K562 (cell line): ENCODE measurements at regions not wholly inside any gene's neighbourhood (a gene's known extent, or its start where the extent isn't known, plus 50 kb on each side); places are given as distances from the start of the nearest gene placed in this dataset.
"Not testable (repeated sequence)": the region's sequence is repeated elsewhere in the genome, so short reads cannot be mapped to it uniquely, and the experiment has no call there.

Experiments
- ATAC-seq: fragments of 200-7000 bp; cut with Tn5 transposase; 3 replicates; pipeline ENCODE4 v1.9.1; 2020; ENCODE audit warnings: moderate library complexity
- BruUV-seq: library from RNA; stranded (reverse); fragments of 400-500 nt; replicated peaks from 2 replicates; lab custom pipeline; 2021; lab: Mats Ljungman, UMichigan
- CTCF ChIA-PET: fragments of 300-600 bp; formaldehyde crosslinking; extraction: SDS; loops from one replicate; lab custom pipeline; 2021; ENCODE audit warnings: low intra/inter-chr PET ratio; lab: Yijun Ruan, JAX
- POLR2A ChIA-PET: fragments of 300-600, 350-650 bp; sonication (Branson Sonifier 250); formaldehyde crosslinking; extraction: SDS; loops from one replicate; lab custom pipeline; 2021; ENCODE audit warnings: antibody characterized with exemption, inconsistent platforms; lab: Yijun Ruan, JAX
- DNase-seq, 4 experiments: peaks; one replicate each; pipeline versions ENCODE4 v3.0.0 to v3.0.0-alpha.2; 2011 to 2018; ENCODE audit warnings: low spot score in 3 of 4, mixed read lengths in 3 of 4; ENCODE audit errors: extremely low read depth in 1 of 4
- FAIRE-seq: peaks from 2 replicates; lab custom pipeline; 2011; peaks lifted over from hg19 to GRCh38; lab: Jason Lieb, UNC
- H2AFZ ChIP-seq: 2 replicates; pipeline ENCODE4 v1.6.0; 2011; ENCODE audit warnings: low read depth, low read length, control low read depth, inconsistent platforms
- H3K27ac ChIP-seq: fragments of 200-600 bp; 3 replicates; pipeline ENCODE4 v1.8.0; 2011; ENCODE audit warnings: low read depth, mild to moderate bottlenecking, control low read depth, inconsistent platforms, low read length, moderate library complexity, mixed read lengths; ENCODE audit errors: extremely low read depth
- H3K27me3 ChIP-seq, 2 experiments: fragments of 300-600 bp in 1 of 2; 2 replicates in 1 of 2; 3 replicates in 1 of 2; pipeline versions ENCODE4 v1.6.0 to v1.8.0; 2011; ENCODE audit warnings: inconsistent platforms in 2 of 2, low read length in 2 of 2, mild to moderate bottlenecking in 1 of 2, mixed read lengths in 1 of 2, moderate library complexity in 1 of 2; ENCODE audit not compliant: control insufficient read depth in 2 of 2, insufficient read depth in 2 of 2
- H3K36me3 ChIP-seq: fragments of 300-600 bp; 3 replicates; pipeline ENCODE4 v1.8.0; 2011; ENCODE audit warnings: mild to moderate bottlenecking, low read length, inconsistent platforms; ENCODE audit not compliant: control insufficient read depth, insufficient read depth
- H3K4me1 ChIP-seq, 2 experiments: fragments of 200-600 bp in 1 of 2; replicated peaks in 1 of 2; 2 replicates in 1 of 2; 3 replicates in 1 of 2; pipeline versions ENCODE4 v1.5.1 to v1.8.0; 2011; ENCODE audit warnings: inconsistent platforms in 2 of 2, low read length in 2 of 2, mild to moderate bottlenecking in 1 of 2, mixed read lengths in 1 of 2, moderate library complexity in 1 of 2; ENCODE audit not compliant: control insufficient read depth in 2 of 2, insufficient read depth in 2 of 2
- H3K4me2 ChIP-seq: 2 replicates; pipeline ENCODE4 v1.6.1; 2011; ENCODE audit warnings: low read length, control low read depth, inconsistent platforms, mixed read lengths; ENCODE audit not compliant: insufficient read depth
- H3K4me3 ChIP-seq: fragments of 200-600 bp; sonication (generic), shearing (Covaris generic); 2 replicates; pipeline ENCODE4 v1.5.1; 2016; ENCODE audit warnings: control low read depth, inconsistent platforms
- H3K79me2 ChIP-seq: fragments of 200-600 bp; 3 replicates; pipeline ENCODE4 v1.8.0; 2011; ENCODE audit warnings: low read length, inconsistent platforms; ENCODE audit not compliant: control insufficient read depth, insufficient read depth
- H3K9ac ChIP-seq, 2 experiments: 2 replicates each; pipeline versions ENCODE4 v1.6.0 to v1.6.1; 2011; ENCODE audit warnings: low read depth in 2 of 2, low read length in 2 of 2, control low read depth in 1 of 2, inconsistent platforms in 1 of 2, mild to moderate bottlenecking in 1 of 2, mixed read lengths in 1 of 2; ENCODE audit not compliant: insufficient read depth in 1 of 2
- H3K9me1 ChIP-seq: one replicate; pipeline ENCODE4 v1.6.0; 2011; ENCODE audit warnings: inconsistent platforms, mild to moderate bottlenecking, low read length, moderate library complexity; ENCODE audit not compliant: control insufficient read depth, insufficient read depth
- H3K9me3 ChIP-seq: replicated peaks from 2 replicates; pipeline ENCODE4 v1.5.1; 2011; ENCODE audit warnings: low read depth, low read length, inconsistent platforms; ENCODE audit not compliant: control insufficient read depth, insufficient read depth
- H4K20me1 ChIP-seq: replicated peaks from 2 replicates; pipeline ENCODE4 v1.6.1; 2011; ENCODE audit warnings: low read length, inconsistent platforms, mixed read lengths; ENCODE audit not compliant: control insufficient read depth, insufficient read depth
- BRD4 ChIP-seq: fragments of 200-600 bp; sonication (generic); IDR thresholded peaks from 2 replicates; pipeline ENCODE4 v1.6.1; 2017; ENCODE audit warnings: inconsistent platforms
- ETV1 ChIP-seq: fragments of 450-650 bp; conservative IDR thresholded peaks from 2 replicates; pipeline ENCODE4 v1.6.1; 2016; ENCODE audit warnings: missing genetic modification characterization, control low read depth, low read depth, missing compliant biosample characterization
- GTF2E2 ChIP-seq: fragments of 200-800 bp; sonication (Bioruptor generic); IDR thresholded peaks from 2 replicates; pipeline ENCODE4 v1.6.1; 2016; ENCODE audit warnings: missing genetic modification characterization, missing compliant biosample characterization
- MTA2 ChIP-seq: fragments of 450-650 bp; IDR thresholded peaks from 2 replicates; pipeline ENCODE4 v1.6.1; 2016; ENCODE audit warnings: low read depth
- POLR2G ChIP-seq: fragments of 200-400 bp; formaldehyde crosslinking; IDR thresholded peaks from 2 replicates; pipeline ENCODE4 v1.6.1; 2017; ENCODE audit warnings: low read depth, mild to moderate bottlenecking, antibody characterized with exemption, low read length, moderate library complexity
- YY1 ChIP-seq, 3 experiments: IDR thresholded peaks; 2 replicates each; pipeline ENCODE4 v1.6.1; 2011; ENCODE audit warnings: low read length in 2 of 3, mild to moderate bottlenecking in 2 of 3, moderate library complexity in 2 of 3, borderline replicate concordance in 1 of 3, control low read depth in 1 of 3, low read depth in 1 of 3; ENCODE audit not compliant: insufficient read depth in 3 of 3, insufficient replicate concordance in 2 of 3, control insufficient read depth in 1 of 3, insufficient read length in 1 of 3; ENCODE audit errors: extremely low read depth in 1 of 3
- WGBS: fragments of 100-300 bp; shearing (Covaris generic); methylation state at CpG from one replicate; pipeline ENCODE4 v1.1.6; 2016; ENCODE audit warnings: low coverage, mixed read lengths; ENCODE audit not compliant: insufficient coverage; ENCODE audit errors: missing lambda C conversion rate; 5-methylcytosine and 5-hydroxymethylcytosine counted together
- in situ Hi-C: fragments of 300-500 bp; cut with MboI; formaldehyde crosslinking; loops from 4 replicates; pipeline ENCODE4 v1.15.0; 2018; ENCODE audit warnings: inconsistent platforms, mixed read lengths
- intact Hi-C: fragments of 100-400 bp; cut with micrococcal nuclease; formaldehyde crosslinking; loops from 2 replicates; pipeline ENCODE4 v1.14.2; 2022

GRCh38 chr1:213541641-213542040, 446.1 kb upstream of the PROX1 start (continued):
- TF ChIP-seq YY1 (IDR thresholded peaks at IDR 0.05; ENCODE audit: borderline replicate concordance in 1 of 3, control insufficient read depth in 1 of 3, extremely low read depth in 1 of 3, insufficient read depth in 3 of 3, insufficient read length in 1 of 3, insufficient replicate concordance in 2 of 3, low read depth in 1 of 3, low read length in 2 of 3) (no peak), GTF2E2 (no peak), POLR2G (no peak), ETV1 (no peak), BRD4 (no peak), MTA2 (no peak)
- TF ChIP-seq, all 486 proteins: peak for 0

- 2% methylated on average over 4 of the region's 4 CpGs for WGBS
- POLR2A ChIA-PET, H3K79me2 ChIP-seq, H3K9me3 ChIP-seq, H3K4me3 ChIP-seq, CTCF ChIA-PET, intact Hi-C loops, DNase-seq, H3K36me3 ChIP-seq, in situ Hi-C loops, H3K9ac ChIP-seq, H3K9me1 ChIP-seq, H3K27ac ChIP-seq, H3K4me2 ChIP-seq, H3K27me3 ChIP-seq, ATAC-seq, FAIRE-seq, H2AFZ ChIP-seq, BruUV-seq, H3K4me1 ChIP-seq, H4K20me1 ChIP-seq: not testable (repeated sequence)
Measured at GRCh38 chr1:213545181-213545580, 442.6 kb upstream of the PROX1 start.
